Adrenal gland (tissue), 9 donors: ENCODE measurements at regions not wholly inside any gene's neighbourhood (a gene's known extent, or its start where the extent isn't known, plus 50 kb on each side); places are given as distances from the start of the nearest gene placed in this dataset.
"Not testable (repeated sequence)": the region's sequence is repeated elsewhere in the genome, so short reads cannot be mapped to it uniquely, and the experiment has no call there.

ENCODE experiments used
- DNase-seq, 7 donors: peaks; one replicate each; pipeline ENCODE4 v3.0.0-alpha.2; 2019 to 2020
- H3K27ac ChIP-seq, 5 donors: fragments of 200-600 bp; sonication (generic) in 4 of 5; 1 replicate in 3 of 5; 2 replicates in 2 of 5; pipeline versions ENCODE4 v1.5.1 to v1.8.0; 2016 to 2020; ENCODE audit warnings: mild to moderate bottlenecking in 1 of 5
- H3K27me3 ChIP-seq: fragments of 200-600 bp; 2 replicates; pipeline ENCODE4 v1.8.0; 2021
- H3K36me3 ChIP-seq, 2 donors: fragments of 200-600 bp; replicated peaks in 1 of 2; 1 replicate in 1 of 2; 2 replicates in 1 of 2; pipeline versions ENCODE4 v1.5.1 to v1.8.0; 2018 to 2022
- H3K4me1 ChIP-seq, 2 donors: fragments of 200-600 bp; replicated peaks in 1 of 2; 1 replicate in 1 of 2; 2 replicates in 1 of 2; pipeline versions ENCODE4 v1.5.1 to v1.8.0; 2018 to 2021
- H3K4me3 ChIP-seq, 4 donors: fragments of 200-600 bp; sonication (generic) in 3 of 4; one replicate each; pipeline ENCODE4 v1.5.1; 2016 to 2018
- H3K9me3 ChIP-seq, 3 donors: fragments of 200-600 bp; sonication (generic) in 1 of 3; replicated peaks in 1 of 3; 1 replicate in 2 of 3; 2 replicates in 1 of 3; pipeline versions ENCODE4 v1.5.1 to v1.8.0; 2016 to 2021
- POLR2A ChIP-seq, 2 donors: fragments of 450-650 bp; IDR thresholded peaks; one replicate each; pipeline ENCODE4 v1.6.1; 2017; ENCODE audit warnings: antibody characterized with exemption in 2 of 2, mild to moderate bottlenecking in 2 of 2, moderate library complexity in 1 of 2
- WGBS, 4 donors: extraction: QIAGEN DNeasy Blood & Tissue Kit in 2 of 4; methylation state at CpG; one replicate each; pipeline versions ENCODE4 v1.1.5 to v1.1.7; 2013 to 2017; 5-methylcytosine and 5-hydroxymethylcytosine counted together
- intact Hi-C, 2 donors: fragments of 100-400 bp; cut with DNase I; formaldehyde crosslinking; loops; one replicate each; pipeline versions ENCODE4 v1.14.1 to v1.15.0; 2022 to 2023
- TF ChIP-seq, protein P1 (sequence below), 6 experiments: fragments of 450-650 bp in 4 of 6; fragments of 200-600 bp in 2 of 6; sonication (generic) in 1 of 6; IDR thresholded peaks; 1 replicate in 5 of 6; 2 replicates in 1 of 6; pipeline versions ENCODE4 v1.5.1 to v1.8.0; 2016 to 2021; ENCODE audit warnings: antibody characterized with exemption in 6 of 6, mild to moderate bottlenecking in 2 of 6, moderate library complexity in 1 of 6
- donor health status: healthy with polysubstance abuse.
- donor health status: Bipolar disorder and iron deficiency.
- donor health status: DM: yes; HTN: yes; CAD: no.
- donor health status: DM: no; HTN: no; CAD: no.
- donor health status: DM: no; HTN: no; CAD: no.

DNA sequence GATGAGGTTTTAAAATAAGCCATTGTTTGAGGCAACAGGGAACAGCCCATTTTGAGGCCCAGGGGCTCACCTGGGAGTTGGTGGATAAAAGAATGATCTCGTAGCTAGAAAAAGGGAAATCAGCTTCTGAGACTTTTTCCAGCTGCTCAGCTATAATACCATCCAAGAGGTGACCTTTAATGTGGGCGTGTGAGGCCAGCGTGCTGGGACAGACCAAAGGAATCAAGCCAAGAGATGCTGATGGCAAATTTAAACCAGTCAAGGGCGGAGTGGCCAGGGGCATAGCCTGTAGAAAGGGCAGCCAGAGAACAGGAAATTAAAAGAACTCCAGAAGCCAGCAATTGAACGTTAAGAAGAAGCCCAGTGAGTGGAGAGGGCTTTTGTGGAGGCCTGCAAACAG, 132.6 kb downstream of the IER5 start:
- Histone ChIP-seq H3K36me3 (no peaks in the 10 kb centered on the region), H3K4me3 (no peak overlapping the region), H3K4me1 (no peaks in the 10 kb centered on the region), H3K27ac (no peak overlapping the region), H3K27me3 (no peaks in the 10 kb centered on the region), H3K9me3 (no peaks in the 10 kb centered on the region)
- 33 to 50% (median 41%) methylated on average over 5 of the region's 5 CpGs for WGBS, 4 donors
- DNase-seq: no peak
- no peak for TF ChIP-seq POLR2A (IDR thresholded peaks at IDR 0.05)
- TF ChIP-seq, protein P1, sequence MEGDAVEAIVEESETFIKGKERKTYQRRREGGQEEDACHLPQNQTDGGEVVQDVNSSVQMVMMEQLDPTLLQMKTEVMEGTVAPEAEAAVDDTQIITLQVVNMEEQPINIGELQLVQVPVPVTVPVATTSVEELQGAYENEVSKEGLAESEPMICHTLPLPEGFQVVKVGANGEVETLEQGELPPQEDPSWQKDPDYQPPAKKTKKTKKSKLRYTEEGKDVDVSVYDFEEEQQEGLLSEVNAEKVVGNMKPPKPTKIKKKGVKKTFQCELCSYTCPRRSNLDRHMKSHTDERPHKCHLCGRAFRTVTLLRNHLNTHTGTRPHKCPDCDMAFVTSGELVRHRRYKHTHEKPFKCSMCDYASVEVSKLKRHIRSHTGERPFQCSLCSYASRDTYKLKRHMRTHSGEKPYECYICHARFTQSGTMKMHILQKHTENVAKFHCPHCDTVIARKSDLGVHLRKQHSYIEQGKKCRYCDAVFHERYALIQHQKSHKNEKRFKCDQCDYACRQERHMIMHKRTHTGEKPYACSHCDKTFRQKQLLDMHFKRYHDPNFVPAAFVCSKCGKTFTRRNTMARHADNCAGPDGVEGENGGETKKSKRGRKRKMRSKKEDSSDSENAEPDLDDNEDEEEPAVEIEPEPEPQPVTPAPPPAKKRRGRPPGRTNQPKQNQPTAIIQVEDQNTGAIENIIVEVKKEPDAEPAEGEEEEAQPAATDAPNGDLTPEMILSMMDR (IDR thresholded peaks at IDR 0.05): no peak
- intact Hi-C loops: no loop called here

DNA sequence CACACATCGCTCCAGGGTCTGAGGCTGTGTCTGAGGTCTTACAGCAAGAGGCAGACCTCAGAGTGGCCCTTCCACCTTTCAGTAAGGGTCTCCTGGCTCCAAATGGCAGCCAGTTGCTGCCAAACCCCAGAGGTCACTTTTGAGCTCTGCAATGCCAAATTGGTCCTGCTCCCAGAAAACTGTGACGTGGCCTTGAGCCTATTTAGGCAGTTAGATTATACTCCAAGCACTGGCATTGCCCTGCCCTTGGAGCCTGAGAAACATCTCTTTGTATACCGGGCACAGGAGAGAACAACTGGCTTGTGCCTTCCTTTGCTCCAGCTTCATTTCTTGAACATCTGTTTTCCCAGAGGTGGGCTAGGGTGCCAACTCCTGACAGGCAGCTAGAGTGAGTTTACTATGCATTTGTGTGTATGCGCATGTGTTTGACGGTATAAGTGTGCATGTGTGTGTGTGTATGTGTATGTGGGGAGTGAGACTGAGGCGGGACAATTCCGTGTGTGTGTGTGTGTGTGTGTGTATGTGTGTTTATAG, 134.5 kb downstream of the IER5 start:
- TF ChIP-seq POLR2A (IDR thresholded peaks at IDR 0.05): no peak
- TF ChIP-seq, protein P1 (IDR thresholded peaks at IDR 0.05): no peak

DNA sequence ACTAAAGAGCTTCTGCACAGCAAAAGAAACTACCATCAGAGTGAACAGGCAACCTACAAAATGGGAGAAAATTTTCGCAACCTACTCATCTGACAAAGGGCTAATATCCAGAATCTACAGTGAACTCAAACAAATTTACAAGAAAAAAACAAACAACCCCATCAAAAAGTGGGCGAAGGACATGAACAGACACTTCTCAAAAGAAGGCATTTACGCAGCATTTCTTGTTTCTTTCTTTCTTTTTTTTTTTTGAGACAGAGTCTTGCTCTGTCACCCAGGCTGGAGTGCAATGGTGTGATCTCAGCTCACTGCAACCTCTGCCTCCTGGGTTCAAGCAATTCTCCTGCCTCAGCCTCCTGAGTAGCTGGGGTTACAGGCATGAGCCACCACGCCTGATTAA, 138.2 kb downstream of the IER5 start:
- H3K4me1 ChIP-seq, DNase-seq, H3K4me3 ChIP-seq, H3K27ac ChIP-seq, H3K9me3 ChIP-seq, H3K27me3 ChIP-seq, intact Hi-C loops, H3K36me3 ChIP-seq: not testable (repeated sequence)
- 85 to 95% (median 88%) methylated on average over 3 to 4 of the region's 4 CpGs for WGBS, 4 donors

More for the DNA sequence above, 134.5 kb downstream of the IER5 start:
- no peaks in the 10 kb centered on the region for H3K9me3 ChIP-seq
- peak in 4 of 7 donors; percentile 10 to 44 (median 18) for DNase-seq
- H3K4me3 ChIP-seq: no peak overlapping the region
- H3K27ac ChIP-seq: no peak overlapping the region
- 73 to 81% (median 78%) methylated on average over 7 of the region's 7 CpGs for WGBS, 4 donors
- intact Hi-C loops: no loop called here
- H3K27me3 ChIP-seq: no peaks in the 10 kb centered on the region
- H3K36me3 ChIP-seq: no peaks in the 10 kb centered on the region
- H3K4me1 ChIP-seq: no peaks in the 10 kb centered on the region

DNA sequence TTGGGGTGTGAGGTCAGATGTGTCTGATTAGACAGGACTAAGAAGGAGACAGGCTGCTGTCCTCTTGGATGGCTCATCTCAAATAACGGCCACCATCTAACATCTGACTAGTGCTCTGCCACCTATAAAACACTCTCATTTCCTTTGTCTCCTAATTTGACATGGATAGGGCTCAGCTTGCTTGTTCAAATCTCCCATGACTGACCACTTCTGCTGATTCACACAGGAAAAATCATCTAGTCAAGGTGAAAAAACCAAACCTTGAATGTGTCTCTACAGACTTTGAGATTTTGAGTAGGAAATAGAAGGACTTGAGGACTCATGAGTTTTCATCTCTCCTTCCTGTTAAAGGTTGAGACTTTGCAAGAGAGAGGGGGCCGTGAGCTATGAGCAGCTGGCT, 150.6 kb downstream of the IER5 start:
- TF ChIP-seq POLR2A (IDR thresholded peaks at IDR 0.05): no peak
- TF ChIP-seq, protein P1 (IDR thresholded peaks at IDR 0.05): no peak
- Histone ChIP-seq H3K4me1 (no peaks in the 10 kb centered on the region), H3K27me3 (no peaks in the 10 kb centered on the region), H3K4me3 (no peak overlapping the region), H3K36me3 (no peaks in the 10 kb centered on the region), H3K27ac (no peak overlapping the region), H3K9me3 (no peaks in the 10 kb centered on the region)
- intact Hi-C loops: no loop called here
- no peak for DNase-seq
- 58 to 87% (median 73%) methylated on average over 2 of the region's 2 CpGs for WGBS, 4 donors

DNA sequence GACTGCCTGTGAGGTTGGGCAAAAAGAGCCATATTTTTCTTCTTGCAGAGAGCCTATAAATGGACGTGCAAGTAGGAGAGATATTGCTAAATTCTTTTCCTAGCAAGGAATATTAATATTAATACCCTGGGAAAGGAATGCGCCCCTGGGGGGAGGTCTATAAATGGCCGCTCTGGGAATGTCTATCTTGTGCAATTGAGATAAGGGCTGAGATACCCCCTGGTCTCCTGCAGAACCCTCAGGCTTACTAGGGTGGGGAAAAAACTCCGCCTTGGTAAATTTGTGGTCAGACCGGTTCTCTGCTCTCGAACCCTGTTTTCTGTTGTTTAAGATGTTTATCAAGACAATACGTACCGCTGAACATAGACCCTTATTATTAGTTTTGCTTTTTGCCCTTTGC, 157.8 kb downstream of the IER5 start:
- H3K4me1 ChIP-seq, H3K36me3 ChIP-seq, H3K4me3 ChIP-seq, H3K27ac ChIP-seq, intact Hi-C loops, DNase-seq, H3K9me3 ChIP-seq, H3K27me3 ChIP-seq: not testable (repeated sequence)
- 87 to 94% (median 91%) methylated on average over 8 of the region's 8 CpGs for WGBS, 4 donors

DNA sequence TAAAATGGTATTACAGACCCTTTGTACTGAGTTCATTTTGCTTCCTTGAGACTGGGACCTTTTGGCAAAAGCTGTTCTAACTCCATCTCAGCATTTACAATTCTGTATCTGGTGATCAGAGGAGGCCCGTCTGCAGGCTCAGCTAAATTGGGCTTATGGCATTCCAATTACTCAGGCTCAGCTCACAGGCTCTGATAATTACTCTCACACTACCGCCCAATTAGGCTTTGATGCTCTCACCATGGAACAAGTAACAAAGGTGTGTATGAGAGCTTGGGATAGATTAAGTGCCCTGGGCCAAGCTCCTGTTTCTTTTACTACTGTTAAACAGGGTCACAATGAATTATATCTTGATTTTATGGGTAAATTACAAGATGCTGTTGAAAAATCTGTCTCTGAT, 159.9 kb downstream of the IER5 start:
- DNase-seq, H3K4me3 ChIP-seq, H3K4me1 ChIP-seq, intact Hi-C loops, H3K27ac ChIP-seq, H3K27me3 ChIP-seq, H3K36me3 ChIP-seq, H3K9me3 ChIP-seq: not testable (repeated sequence)
- WGBS, 4 donors: 70 to 84% (median 76%) methylated on average over 2 of the region's 2 CpGs
